DMS53 treated with DMSO at 0.1 percent for 48 hours (cell line): ENCODE measurements at regions not wholly inside any gene's neighbourhood (a gene's known extent, or its start where the extent isn't known, plus 50 kb on each side); places are given as distances from the start of the nearest gene placed in this dataset.

Experiments
- DNase-seq: peaks from one replicate; lab custom pipeline; 2025; ENCODE audit not compliant: unreplicated experiment; lab: John Stamatoyannopoulos, UW

GRCh38 chr5:81914696-81915095 is 57.1 kb upstream of the ATG10 start:
- DNase-seq = no peak

- DNase-seq = no peak
Observed at GRCh38 chr5:81912933-81913332, 58.9 kb upstream of the ATG10 start.

- no peak for DNase-seq
Observed at GRCh38 chr5:81909677-81910076, 62.1 kb upstream of the ATG10 start.

GRCh38 chr5:81908771-81909170 is 63.1 kb upstream of the ATG10 start:
- no peak for DNase-seq

DNA sequence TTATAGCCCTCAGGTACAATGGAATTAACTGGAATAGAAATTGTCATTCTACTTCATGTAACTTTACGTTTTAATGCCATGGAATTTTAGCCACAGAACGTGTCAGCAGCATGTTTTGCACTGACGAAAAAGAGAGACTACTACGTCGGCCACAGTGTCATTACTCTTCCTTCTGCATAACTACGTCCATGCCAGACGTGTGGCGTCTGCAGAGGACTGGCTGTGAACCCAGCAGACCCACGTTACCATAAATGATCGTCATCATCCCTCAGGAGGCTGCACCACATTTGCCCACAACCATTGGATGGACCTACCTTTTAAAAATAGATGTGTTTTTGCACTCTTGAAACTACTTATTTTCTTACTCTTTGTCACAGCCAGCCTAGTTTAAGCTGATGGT is 63.8 kb upstream of the ATG10 start:
- DNase-seq = no peak

DNA sequence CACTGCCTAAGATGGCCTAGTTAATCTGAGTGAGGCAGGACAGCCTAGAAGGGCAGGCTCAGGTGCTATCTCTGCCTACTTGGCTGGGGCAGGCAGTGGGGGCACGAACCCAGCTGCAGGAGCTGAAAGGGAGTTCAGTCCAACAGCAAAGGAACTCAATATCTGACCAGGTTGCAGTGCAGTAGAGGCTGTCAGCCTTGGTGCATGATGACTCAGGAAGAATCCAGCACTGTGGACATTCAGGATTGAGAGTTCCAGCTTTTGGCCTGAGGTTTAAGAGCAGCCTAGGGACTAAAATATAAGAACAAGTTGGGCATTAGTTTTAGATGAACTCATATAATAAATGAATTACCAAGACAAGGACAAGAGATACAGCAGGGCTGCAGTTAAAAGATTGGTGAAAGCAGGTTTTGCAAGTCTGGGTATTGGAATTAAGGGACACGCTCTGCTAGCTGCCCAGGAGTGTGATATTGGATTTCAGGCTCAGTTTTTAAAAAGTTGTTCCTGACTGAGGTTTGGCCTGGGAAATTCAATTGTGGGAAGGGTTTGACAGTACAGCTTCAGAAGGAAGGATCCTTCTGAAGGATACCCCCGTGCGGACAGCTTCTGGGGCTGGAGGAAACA is 64.7 kb upstream of the ATG10 start:
- DNase-seq = no peak

DNA sequence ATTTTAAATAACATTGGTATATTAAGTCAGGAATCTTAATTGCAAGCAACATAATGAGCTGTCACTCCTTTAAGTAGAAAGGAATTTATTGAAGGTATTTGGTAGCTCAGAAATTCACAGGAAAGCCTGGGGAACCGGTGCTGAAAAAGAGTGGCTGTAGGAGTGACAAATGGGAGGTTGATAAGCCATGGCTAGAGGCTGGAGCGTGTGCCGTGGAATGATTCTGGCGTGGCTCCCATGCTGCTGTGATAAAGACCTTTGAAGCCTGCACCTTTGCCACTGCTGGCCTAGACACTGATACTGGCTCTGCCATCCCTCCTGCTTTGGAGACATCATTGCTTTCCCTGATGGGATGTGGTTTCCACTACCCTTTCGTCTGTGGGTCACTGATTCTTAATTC is 65.7 kb upstream of the ATG10 start:
- DNase-seq = no peak

DNA sequence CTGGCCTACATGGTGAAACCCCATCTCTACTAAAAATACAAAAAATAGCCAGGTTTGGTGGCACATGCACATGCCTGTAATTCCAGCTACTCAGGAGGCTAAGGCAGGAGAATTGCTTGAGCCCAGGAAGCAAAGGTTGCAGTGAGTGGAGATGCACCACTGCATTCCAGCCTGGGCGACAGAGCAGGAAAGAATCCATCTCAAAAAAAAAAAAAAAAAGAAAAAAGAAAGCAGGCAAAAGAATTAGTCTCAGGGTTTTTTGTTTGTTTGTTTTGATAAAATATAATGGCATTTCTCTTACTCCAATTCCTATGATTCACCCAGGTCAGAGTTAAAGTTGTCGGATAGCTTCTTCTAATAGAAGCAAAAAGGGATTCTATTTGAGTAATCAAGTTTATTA is 67.0 kb upstream of the ATG10 start:
- DNase-seq = no peak

- DNase-seq = no peak
Observed at GRCh38 chr5:81904166-81904565, 67.7 kb upstream of the ATG10 start.

DNA sequence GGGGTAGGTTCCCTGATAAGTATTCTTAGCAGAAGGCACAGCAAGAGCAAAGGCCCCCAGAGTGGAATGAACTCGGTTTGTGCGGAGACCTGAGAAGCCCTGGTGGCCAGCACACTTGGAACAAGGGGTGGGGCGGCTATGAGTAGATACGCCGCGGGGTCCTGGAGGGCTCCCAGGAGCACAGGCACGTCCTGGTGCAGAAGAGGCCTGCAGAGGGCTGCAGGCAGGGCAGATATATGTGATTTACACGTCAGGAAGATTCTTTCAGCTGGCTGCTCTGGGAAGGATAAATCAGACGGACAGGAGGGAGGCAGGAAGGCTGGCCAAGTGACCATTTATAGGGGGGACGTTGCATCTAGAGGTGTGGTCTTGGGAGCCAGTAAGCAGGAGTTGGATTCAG is 70.2 kb upstream of the ATG10 start:
- no peak for DNase-seq

- DNase-seq = no peak
Observed at GRCh38 chr5:81899123-81899522, 72.7 kb upstream of the ATG10 start.

- DNase-seq = no peak
Observed at GRCh38 chr5:81898403-81898802, 73.4 kb upstream of the ATG10 start.

DNA sequence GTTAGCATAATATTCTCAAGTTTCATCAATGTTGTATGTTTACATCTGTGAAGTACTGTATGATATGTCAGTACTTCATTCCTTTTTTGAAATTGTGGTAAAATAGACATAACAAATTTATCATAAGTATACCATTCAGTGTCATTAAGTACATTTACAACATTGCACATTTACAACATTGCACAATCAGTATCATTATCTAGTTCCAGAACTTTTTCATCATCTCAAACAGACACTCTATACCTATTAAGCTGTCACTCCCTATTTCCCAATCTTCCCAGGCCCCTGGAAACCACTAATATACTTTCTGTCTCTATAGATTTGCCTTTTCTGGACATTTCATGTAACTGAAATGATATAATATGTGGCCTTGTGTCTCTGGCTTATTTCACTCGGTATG is 75.1 kb upstream of the ATG10 start:
- no peak for DNase-seq

DNA sequence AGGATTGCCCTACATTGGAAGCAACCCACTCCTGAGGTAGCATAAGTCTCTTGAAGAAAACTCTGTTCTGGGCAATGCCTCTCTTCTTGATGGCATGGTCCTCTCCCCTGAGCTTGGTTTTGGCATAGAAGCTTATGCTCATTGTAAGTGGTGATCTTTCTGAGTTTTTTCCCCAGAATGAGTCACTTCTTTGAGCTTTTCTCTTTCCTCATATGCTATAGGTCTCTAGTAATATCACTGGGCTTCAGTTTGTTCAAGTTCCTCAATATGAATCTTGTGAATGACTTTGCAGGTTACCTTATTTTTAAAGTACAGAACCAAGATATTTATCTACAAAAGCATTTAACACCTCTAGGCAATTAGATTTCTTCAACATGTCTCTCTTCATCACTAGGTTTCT is 76.5 kb upstream of the ATG10 start:
- DNase-seq = no peak

GRCh38 chr5:81893961-81894360 is 77.9 kb upstream of the ATG10 start:
- no peak for DNase-seq

DNA sequence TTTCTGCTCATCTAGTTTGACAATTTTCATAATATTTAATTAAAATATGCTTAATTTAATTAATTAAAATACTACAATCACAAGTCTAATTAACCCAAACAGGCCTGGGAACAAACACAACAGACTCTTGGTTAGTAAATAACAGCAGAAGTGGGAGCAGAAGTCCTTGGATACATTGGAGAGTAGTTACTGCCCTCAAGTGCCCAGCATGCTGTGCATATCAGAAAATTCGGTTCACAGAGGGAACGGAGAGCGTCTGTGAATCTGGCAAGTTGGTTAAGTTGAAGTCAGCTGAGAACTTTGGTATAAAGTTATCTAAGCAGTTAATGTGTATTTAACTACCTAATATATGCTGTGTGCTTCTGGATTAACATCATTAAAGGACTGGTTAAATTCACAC is 87.0 kb upstream of the ATG10 start:
- DNase-seq = no peak

GRCh38 chr5:81883371-81883770 is 88.5 kb upstream of the ATG10 start:
- no peak for DNase-seq

DNA sequence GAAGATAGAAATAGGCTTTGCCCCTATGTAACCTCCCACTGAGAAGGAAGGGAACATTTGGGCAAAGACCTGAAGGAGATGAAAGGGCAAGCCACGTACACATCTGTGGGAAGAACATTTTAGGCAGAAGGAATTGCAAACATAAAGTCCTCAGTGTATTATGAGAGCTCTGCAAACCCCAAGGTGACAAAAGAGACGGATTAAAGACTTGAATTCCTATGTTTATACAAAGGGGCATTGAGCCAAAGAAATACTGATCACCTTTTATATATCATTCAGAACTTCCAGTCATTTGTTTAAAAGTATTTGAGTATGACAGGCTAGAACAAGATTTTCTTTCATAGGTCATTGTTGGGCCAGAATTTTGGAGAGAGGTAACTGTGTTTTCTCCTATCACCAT is 90.2 kb upstream of the ATG10 start:
- no peak for DNase-seq

GRCh38 chr5:81879936-81880335 is 91.9 kb upstream of the ATG10 start:
- no peak for DNase-seq

DNA sequence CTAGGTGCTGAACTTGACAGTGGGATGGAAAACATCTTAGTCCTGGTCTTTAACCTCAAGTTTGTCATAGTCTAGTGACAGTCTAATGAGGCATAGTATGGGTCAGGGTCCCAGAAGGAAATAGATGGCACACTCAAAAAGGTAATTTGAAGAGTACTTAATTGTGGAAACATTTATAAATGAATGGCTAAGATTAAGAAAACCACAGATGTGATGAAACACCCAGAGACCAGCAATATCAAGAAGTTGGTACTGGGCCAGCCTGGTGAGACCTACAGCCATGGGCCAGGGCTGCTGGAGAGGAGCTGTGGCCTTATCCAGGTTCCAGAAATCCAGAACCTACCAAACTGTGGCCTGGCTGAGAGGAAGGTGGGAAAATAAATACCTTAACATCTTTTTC is 93.5 kb upstream of the ATG10 start:
- DNase-seq = no peak

- DNase-seq = no peak
Observed at GRCh38 chr5:81866994-81867393, 104.8 kb upstream of the ATG10 start.

DNA sequence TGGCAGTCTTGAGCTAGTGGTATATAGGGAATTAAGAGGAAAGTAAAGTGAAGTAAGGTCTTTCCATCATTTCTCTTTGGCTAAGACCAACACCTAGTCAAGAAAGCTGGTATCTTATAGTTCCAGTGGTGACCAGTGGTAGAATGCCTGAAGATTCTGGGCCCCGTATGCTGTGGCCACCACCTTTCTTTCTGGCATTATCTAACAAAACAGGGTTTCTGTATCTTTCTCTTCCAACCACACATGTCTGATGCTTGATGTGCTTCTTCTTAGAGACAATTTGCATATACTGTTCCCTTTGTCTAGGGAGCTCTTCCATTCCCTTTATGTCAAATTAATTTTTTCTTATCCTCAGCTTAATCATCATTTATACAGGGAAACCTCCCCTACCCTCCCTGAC is 109.9 kb upstream of the SSBP2 start:
- DNase-seq = no peak

- DNase-seq = no peak
Observed at GRCh38 chr5:81859624-81860023, 108.7 kb upstream of the SSBP2 start.
